Neural progenitor cell (in vitro differentiated cells): ENCODE measurements at regions not wholly inside any gene's neighbourhood (a gene's known extent, or its start where the extent isn't known, plus 50 kb on each side); places are given as distances from the start of the nearest gene placed in this dataset.

Experiments
- DNase-seq: peaks from one replicate; pipeline ENCODE4 v3.0.0-alpha.2; 2016; ENCODE audit warnings: low spot score
- H2AFZ ChIP-seq: fragments of 200-600 bp; sonication (generic); replicated peaks from 2 replicates; pipeline ENCODE4 v1.6.1; 2016; ENCODE audit warnings: antibody characterized with exemption
- H3F3A ChIP-seq: fragments of 200-600 bp; sonication (generic); 2 replicates; pipeline ENCODE4 v1.6.1; 2016; ENCODE audit warnings: antibody characterized with exemption, low read depth
- H3K27ac ChIP-seq: fragments of 200-600 bp; sonication (generic); 2 replicates; pipeline ENCODE4 v1.5.1; 2016; ENCODE audit warnings: mild to moderate bottlenecking
- H3K27me3 ChIP-seq: fragments of 200-600 bp; sonication (generic); 2 replicates; pipeline ENCODE4 v1.6.1; 2016; ENCODE audit warnings: mild to moderate bottlenecking, moderate library complexity
- H3K36me3 ChIP-seq: fragments of 200-600 bp; sonication (generic); 2 replicates; pipeline ENCODE4 v1.5.1; 2016
- H3K4me1 ChIP-seq: fragments of 200-600 bp; sonication (generic); 2 replicates; pipeline ENCODE4 v1.6.1; 2016; ENCODE audit warnings: mixed run types
- H3K4me2 ChIP-seq: fragments of 200-600 bp; sonication (generic); 2 replicates; pipeline ENCODE4 v1.6.1; 2016
- H3K4me3 ChIP-seq: fragments of 200-600 bp; sonication (generic); 2 replicates; pipeline ENCODE4 v1.5.1; 2016
- H3K79me2 ChIP-seq: fragments of 200-600 bp; sonication (generic); 2 replicates; pipeline ENCODE4 v1.6.1; 2016; ENCODE audit warnings: low read depth
- H3K9ac ChIP-seq: fragments of 200-600 bp; sonication (generic); 2 replicates; pipeline ENCODE4 v1.6.1; 2016
- H3K9me3 ChIP-seq: fragments of 200-600 bp; sonication (generic); 2 replicates; pipeline ENCODE4 v1.5.1; 2016; ENCODE audit warnings: low read depth
- H4K20me1 ChIP-seq: fragments of 200-600 bp; sonication (generic); 2 replicates; pipeline ENCODE4 v1.6.1; 2016; ENCODE audit warnings: low read depth
- H3K27ac Mint-ChIP-seq: 3 replicates; pipeline ENCODE4 v1.8.0; 2021; ENCODE audit warnings: mixed read lengths
- H3K27me3 Mint-ChIP-seq: 2 replicates; pipeline ENCODE4 v1.8.0; 2022; ENCODE audit warnings: low read depth, mild to moderate bottlenecking, inconsistent platforms, moderate library complexity, mixed read lengths; ENCODE audit not compliant: insufficient read depth
- H3K36me3 Mint-ChIP-seq: 3 replicates; pipeline ENCODE4 v1.8.0; 2021; ENCODE audit warnings: mixed read lengths
- H3K4me1 Mint-ChIP-seq: 3 replicates; pipeline ENCODE4 v1.8.0; 2021; ENCODE audit warnings: mixed read lengths
- H3K4me3 Mint-ChIP-seq: 3 replicates; pipeline ENCODE4 v1.8.0; 2021; ENCODE audit warnings: mild to moderate bottlenecking, moderate library complexity, mixed read lengths
- H3K9me3 Mint-ChIP-seq: 3 replicates; pipeline ENCODE4 v1.8.0; 2020; ENCODE audit warnings: mixed read lengths
- CTCF ChIP-seq: fragments of 200-600 bp; sonication (generic); IDR thresholded peaks from 2 replicates; pipeline ENCODE4 v1.5.1; 2017; ENCODE audit warnings: antibody characterized with exemption, mild to moderate bottlenecking
- EZH2 ChIP-seq: fragments of 200-600 bp; sonication (generic); IDR thresholded peaks from 2 replicates; pipeline ENCODE4 v1.6.1; 2017; ENCODE audit warnings: antibody characterized with exemption, mild to moderate bottlenecking, moderate library complexity
- EZH2phosphoT487 ChIP-seq: fragments of 200-600 bp; sonication (generic); IDR thresholded peaks from 2 replicates; pipeline ENCODE4 v1.6.1; 2017; ENCODE audit warnings: antibody characterized with exemption

GRCh38 chr7:156464339-156464738, 176.2 kb upstream of the RNF32 start:
- no peaks in the 10 kb centered on the region for H3K4me1 ChIP-seq
- H3K4me3 Mint-ChIP-seq = no peak overlapping the region
- H3K36me3 ChIP-seq = no peaks in the 10 kb centered on the region
- no peaks in the 10 kb centered on the region for H3K9me3 Mint-ChIP-seq
- H2AFZ ChIP-seq = no peak overlapping the region
- no peaks in the 10 kb centered on the region for H3K36me3 Mint-ChIP-seq
- H3K4me1 Mint-ChIP-seq = peaks cover 20% of the 10 kb centered on the region
- peaks cover 6% of the 10 kb centered on the region for H3K27me3 Mint-ChIP-seq
- TF ChIP-seq EZH2phosphoT487 (no peak), CTCF (no peak), EZH2 (no peak)
- no peaks in the 10 kb centered on the region for H3K9me3 ChIP-seq
- no peak overlapping the region for H3K27ac Mint-ChIP-seq
- no peak overlapping the region for H3K4me2 ChIP-seq
- H3K9ac ChIP-seq = no peak overlapping the region
- no peaks in the 10 kb centered on the region for H3F3A ChIP-seq
- no peak for DNase-seq
- H3K79me2 ChIP-seq = no peaks in the 10 kb centered on the region
- H4K20me1 ChIP-seq = no peaks in the 10 kb centered on the region
- no peak overlapping the region for H3K27ac ChIP-seq
- no peak overlapping the region for H3K4me3 ChIP-seq
- no peaks in the 10 kb centered on the region for H3K27me3 ChIP-seq

- Histone ChIP-seq H3K27me3 (no peaks in the 10 kb centered on the region), H2AFZ (no peak overlapping the region), H3K4me1 (no peaks in the 10 kb centered on the region), H3K9me3 (no peaks in the 10 kb centered on the region), H3K9ac (no peak overlapping the region), H3K36me3 (no peaks in the 10 kb centered on the region), H4K20me1 (no peaks in the 10 kb centered on the region), H3K4me3 (no peak overlapping the region), H3F3A (no peaks in the 10 kb centered on the region), H3K79me2 (no peaks in the 10 kb centered on the region), H3K27ac (no peak overlapping the region), H3K4me2 (no peak overlapping the region)
- DNase-seq = no peak
- H3K4me3 Mint-ChIP-seq = no peak overlapping the region
- no peak for TF ChIP-seq CTCF
- TF ChIP-seq EZH2 = no peak
- no peaks in the 10 kb centered on the region for H3K9me3 Mint-ChIP-seq
- H3K27ac Mint-ChIP-seq = no peak overlapping the region
- H3K27me3 Mint-ChIP-seq = peaks cover 6% of the 10 kb centered on the region
- peaks cover 20% of the 10 kb centered on the region for H3K4me1 Mint-ChIP-seq
- no peaks in the 10 kb centered on the region for H3K36me3 Mint-ChIP-seq
Measured at GRCh38 chr7:156463280-156463679, 177.3 kb upstream of the RNF32 start.

DNA sequence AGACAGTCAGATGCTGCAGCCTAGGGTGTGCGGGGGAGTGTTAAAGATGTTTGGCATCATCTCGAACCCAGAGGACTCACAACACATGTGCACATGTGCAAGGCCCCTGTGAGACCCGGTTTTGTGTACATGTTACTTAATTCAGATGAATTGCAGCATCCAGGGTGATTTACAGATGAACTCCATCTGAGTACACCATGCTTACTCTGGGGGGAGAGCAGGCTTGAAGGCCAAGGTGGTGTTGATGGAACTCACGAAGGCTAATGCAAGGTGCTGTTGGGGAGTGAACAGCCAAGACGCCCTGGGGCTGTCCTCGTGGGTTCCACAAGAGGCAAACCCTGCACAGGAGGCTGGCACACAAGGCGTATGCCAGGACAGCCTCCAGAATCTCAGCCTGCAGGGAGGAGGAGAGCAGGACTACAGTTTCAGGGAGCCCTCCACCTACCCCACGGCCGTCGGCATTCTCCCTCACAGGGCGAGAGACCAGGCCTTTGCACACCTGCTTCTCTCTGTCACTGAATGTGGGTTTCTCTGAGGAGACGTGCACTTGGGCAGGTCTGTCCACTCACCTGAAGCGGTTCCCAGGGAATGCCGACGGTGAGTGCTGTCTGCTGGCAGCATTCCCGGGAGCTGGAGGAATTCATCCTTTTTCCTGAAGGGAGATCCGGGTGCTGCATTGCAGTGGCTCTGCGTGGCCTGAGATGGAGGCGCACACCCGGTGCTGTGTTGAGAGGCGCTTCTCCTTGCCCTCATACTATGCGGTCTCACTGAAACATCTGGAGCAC, 178.5 kb upstream of the RNF32 start:
- H4K20me1 ChIP-seq = no peaks in the 10 kb centered on the region
- no peaks in the 10 kb centered on the region for H3K79me2 ChIP-seq
- TF ChIP-seq EZH2phosphoT487 (no peak), EZH2 (no peak), CTCF (no peak)
- no peaks in the 10 kb centered on the region for H3K9me3 Mint-ChIP-seq
- no peak overlapping the region for H3K27ac Mint-ChIP-seq
- no peak overlapping the region for H3K27ac ChIP-seq
- no peaks in the 10 kb centered on the region for H3K36me3 Mint-ChIP-seq
- peaks cover 6% of the 10 kb centered on the region for H3K27me3 Mint-ChIP-seq
- no peaks in the 10 kb centered on the region for H3K36me3 ChIP-seq
- no peak overlapping the region for H3K4me2 ChIP-seq
- H2AFZ ChIP-seq = no peak overlapping the region
- H3K27me3 ChIP-seq = no peaks in the 10 kb centered on the region
- no peak overlapping the region for H3K4me3 Mint-ChIP-seq
- no peaks in the 10 kb centered on the region for H3K9me3 ChIP-seq
- no peak for DNase-seq
- no peaks in the 10 kb centered on the region for H3K4me1 ChIP-seq
- H3F3A ChIP-seq = no peaks in the 10 kb centered on the region
- no peak overlapping the region for H3K9ac ChIP-seq
- no peak overlapping the region for H3K4me3 ChIP-seq
- H3K4me1 Mint-ChIP-seq = peaks cover 20% of the 10 kb centered on the region
